Loucy (cell line): ENCODE measurements at regions not wholly inside any gene's neighbourhood (a gene's known extent, or its start where the extent isn't known, plus 50 kb on each side); places are given as distances from the start of the nearest gene placed in this dataset.

ENCODE experiments used
- EZH2phosphoT487 ChIP-seq: fragments of 200-600 bp; IDR thresholded peaks from 2 replicates; pipeline ENCODE4 v1.6.1; 2018; ENCODE audit warnings: antibody characterized with exemption, mild to moderate bottlenecking, moderate library complexity, borderline replicate concordance
- TF ChIP-seq, protein P1 (sequence below): fragments of 200-600 bp; sonication (generic); conservative IDR thresholded peaks from 2 replicates; pipeline ENCODE4 v1.5.1; 2014; ENCODE audit warnings: mild to moderate bottlenecking, antibody characterized with exemption, low read length

GRCh38 chrX:10073671-10074070, 83.1 kb upstream of the CLCN4 start:
- TF ChIP-seq, protein P1, sequence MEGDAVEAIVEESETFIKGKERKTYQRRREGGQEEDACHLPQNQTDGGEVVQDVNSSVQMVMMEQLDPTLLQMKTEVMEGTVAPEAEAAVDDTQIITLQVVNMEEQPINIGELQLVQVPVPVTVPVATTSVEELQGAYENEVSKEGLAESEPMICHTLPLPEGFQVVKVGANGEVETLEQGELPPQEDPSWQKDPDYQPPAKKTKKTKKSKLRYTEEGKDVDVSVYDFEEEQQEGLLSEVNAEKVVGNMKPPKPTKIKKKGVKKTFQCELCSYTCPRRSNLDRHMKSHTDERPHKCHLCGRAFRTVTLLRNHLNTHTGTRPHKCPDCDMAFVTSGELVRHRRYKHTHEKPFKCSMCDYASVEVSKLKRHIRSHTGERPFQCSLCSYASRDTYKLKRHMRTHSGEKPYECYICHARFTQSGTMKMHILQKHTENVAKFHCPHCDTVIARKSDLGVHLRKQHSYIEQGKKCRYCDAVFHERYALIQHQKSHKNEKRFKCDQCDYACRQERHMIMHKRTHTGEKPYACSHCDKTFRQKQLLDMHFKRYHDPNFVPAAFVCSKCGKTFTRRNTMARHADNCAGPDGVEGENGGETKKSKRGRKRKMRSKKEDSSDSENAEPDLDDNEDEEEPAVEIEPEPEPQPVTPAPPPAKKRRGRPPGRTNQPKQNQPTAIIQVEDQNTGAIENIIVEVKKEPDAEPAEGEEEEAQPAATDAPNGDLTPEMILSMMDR: no peak
- no peak for TF ChIP-seq EZH2phosphoT487
